H54 (cell line): ENCODE measurements at regions not wholly inside any gene's neighbourhood (a gene's known extent, or its start where the extent isn't known, plus 50 kb on each side); places are given as distances from the start of the nearest gene placed in this dataset.

ENCODE experiments used
- DNase-seq: peaks from one replicate; pipeline ENCODE4 v3.0.0; 2011; ENCODE audit warnings: low spot score, mixed read lengths; ENCODE audit not compliant: insufficient read length
- FAIRE-seq: peaks from 3 replicates; lab custom pipeline; 2011; peaks lifted over from hg19 to GRCh38; lab: Jason Lieb, UNC
- POLR2A ChIP-seq: IDR thresholded peaks from 2 replicates; pipeline ENCODE4 v1.6.1; 2011; ENCODE audit warnings: low read depth, mild to moderate bottlenecking, low read length

- no peak for TF ChIP-seq POLR2A
- DNase-seq, result peak; percentile 6
- peak; percentile 92 for FAIRE-seq
These were observed 328.7 kb downstream of the SPRY2 start for GRCh38 chr13:80012251-80012650.

- TF ChIP-seq POLR2A, result no peak
- DNase-seq (no peak), FAIRE-seq (peak; percentile 61)
These were observed 329.3 kb downstream of the SPRY2 start for GRCh38 chr13:80011448-80012212.

GRCh38 chr13:80010846-80011245 is 330.1 kb downstream of the SPRY2 start:
- FAIRE-seq, result no peak
- TF ChIP-seq POLR2A, result no peak

GRCh38 chr13:80010286-80010831 is 330.6 kb downstream of the SPRY2 start:
- no peak for DNase-seq
- TF ChIP-seq POLR2A, result no peak
- no peak for FAIRE-seq

More at GRCh38 chr13:80010846-80011245, 330.1 kb downstream of the SPRY2 start:
- no peak for DNase-seq

GRCh38 chr13:80009760-80010159 is 331.2 kb downstream of the SPRY2 start:
- FAIRE-seq (no peak), DNase-seq (no peak)
- TF ChIP-seq POLR2A, result no peak

- no peak for FAIRE-seq
- TF ChIP-seq POLR2A, result no peak
These were observed 334.0 kb downstream of the SPRY2 start for GRCh38 chr13:80006940-80007339.

GRCh38 chr13:80001510-80001842 is 339.4 kb downstream of the SPRY2 start:
- no peak for TF ChIP-seq POLR2A
- FAIRE-seq, result no peak
- no peak for DNase-seq

More at GRCh38 chr13:80006940-80007339, 334.0 kb downstream of the SPRY2 start:
- no peak for DNase-seq

GRCh38 chr13:80000684-80001509 is 340.0 kb downstream of the SPRY2 start:
- TF ChIP-seq POLR2A, result no peak
- FAIRE-seq (no peak), DNase-seq (no peak)

- no peak for TF ChIP-seq POLR2A
- FAIRE-seq, result no peak
- DNase-seq, result no peak
These were observed 341.3 kb downstream of the SPRY2 start for GRCh38 chr13:79999601-80000000.

- DNase-seq (no peak), FAIRE-seq (no peak)
- no peak for TF ChIP-seq POLR2A
These were observed 342.5 kb downstream of the SPRY2 start for GRCh38 chr13:79998381-79998880.

GRCh38 chr13:79997244-79997643 is 343.7 kb downstream of the SPRY2 start:
- DNase-seq (no peak), FAIRE-seq (no peak)
- TF ChIP-seq POLR2A, result no peak

GRCh38 chr13:79995334-79995733 is 345.6 kb downstream of the SPRY2 start:
- TF ChIP-seq POLR2A, result no peak
- peak; percentile 95 for FAIRE-seq
- no peak for DNase-seq

- FAIRE-seq, result no peak
- no peak for TF ChIP-seq POLR2A
- DNase-seq, result no peak
These were observed 348.8 kb downstream of the SPRY2 start for GRCh38 chr13:79992111-79992510.

GRCh38 chr13:79990048-79990447 is 350.9 kb downstream of the SPRY2 start:
- FAIRE-seq (no peak), DNase-seq (no peak)
- no peak for TF ChIP-seq POLR2A
